ENCODE measurements at regions not wholly inside any gene's neighbourhood (a gene's known extent, or its start where the extent isn't known, plus 50 kb on each side); places are given as distances from the start of the nearest gene placed in this dataset.
A peak's percentile ranks its signal among the peaks of the same experiment; 100 is the strongest.

DNA sequence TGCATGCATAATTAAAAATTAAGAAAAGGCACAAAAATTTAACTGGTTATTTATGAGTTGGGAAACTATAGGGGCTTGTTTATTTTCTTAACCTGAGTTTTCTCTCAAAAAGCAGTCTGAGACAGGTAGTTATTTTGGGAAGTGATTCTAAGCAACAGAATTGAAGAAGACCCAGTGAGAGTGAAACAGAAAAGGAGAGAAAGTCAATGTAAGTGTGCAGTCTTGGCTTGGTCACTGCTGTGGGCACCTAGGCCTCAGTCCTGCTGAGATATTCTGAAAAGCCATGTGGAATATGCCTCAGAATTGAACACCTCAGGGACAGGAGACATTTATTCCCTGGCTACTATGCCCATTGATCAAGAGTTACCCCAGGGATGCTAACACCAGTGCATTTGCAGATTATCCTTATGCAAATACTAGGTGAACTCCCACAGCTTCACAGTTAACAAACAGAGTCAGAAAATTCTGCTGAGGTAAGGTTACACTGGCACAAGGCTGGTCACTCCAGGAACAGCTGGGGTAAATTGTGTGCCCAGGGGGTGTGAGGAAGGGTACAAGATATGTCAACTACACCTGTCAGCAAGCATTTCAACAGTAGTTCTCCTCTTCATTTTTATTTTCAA is 222.7 kb downstream of the EFHB start:
- DNase-seq, result no peak

GRCh38 chr3:19702416-19703078 is 231.5 kb downstream of the EFHB start:
- no peak for DNase-seq

GRCh38 chr3:19688767-19689166 is 245.2 kb downstream of the EFHB start:
- no peak for DNase-seq

- no peak for DNase-seq
These were observed 265.9 kb downstream of the EFHB start for GRCh38 chr3:19668163-19668562.

DNA sequence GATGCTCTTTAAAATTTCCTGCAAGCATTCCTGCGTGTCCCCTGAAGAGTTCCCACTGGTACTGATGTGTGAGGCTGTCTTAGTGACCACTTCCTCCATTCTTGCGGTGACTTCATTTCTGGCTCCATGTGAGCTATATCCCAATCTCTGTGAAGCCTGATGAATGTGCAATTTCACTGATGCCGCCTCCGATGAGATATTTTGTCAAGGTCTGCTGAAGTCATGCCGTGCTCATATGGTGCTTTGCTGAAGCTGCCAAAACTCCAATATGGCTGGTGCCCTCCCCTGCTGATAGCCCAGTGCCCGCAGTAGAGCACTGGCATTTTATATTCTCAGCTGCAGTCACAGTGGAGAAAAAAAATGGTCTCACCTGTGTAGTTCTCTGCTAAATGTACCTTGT is 271.5 kb downstream of the EFHB start:
- no peak for DNase-seq

- DNase-seq, result peak in 1 of 2 experiments; percentile 11
These were observed 281.7 kb downstream of the EFHB start for GRCh38 chr3:19652336-19652735.

DNA sequence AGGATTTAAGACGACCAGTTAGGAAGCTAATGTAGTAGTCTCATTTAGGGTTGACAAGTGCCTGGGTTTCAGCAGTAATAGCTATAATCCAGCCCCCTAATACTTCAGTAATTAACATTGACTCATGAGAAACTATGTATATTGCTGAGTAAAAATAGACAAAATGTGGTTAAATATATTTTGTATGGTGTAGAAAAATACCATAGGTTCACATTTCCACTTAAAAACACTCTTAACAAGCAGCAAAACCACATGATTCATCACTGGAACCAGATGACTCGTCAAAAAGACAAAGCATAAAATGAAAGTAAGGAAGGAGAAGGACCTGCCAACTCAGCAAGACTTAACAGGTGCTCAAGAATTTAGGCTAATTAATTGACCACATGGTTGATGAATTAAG is 288.9 kb downstream of the EFHB start:
- DNase-seq, result peak; percentile 65 to 75

GRCh38 chr3:19644405-19644804 is 289.6 kb downstream of the EFHB start:
- no peak for DNase-seq

- no peak for DNase-seq
These were observed 292.6 kb downstream of the EFHB start for GRCh38 chr3:19641408-19641807.

DNA sequence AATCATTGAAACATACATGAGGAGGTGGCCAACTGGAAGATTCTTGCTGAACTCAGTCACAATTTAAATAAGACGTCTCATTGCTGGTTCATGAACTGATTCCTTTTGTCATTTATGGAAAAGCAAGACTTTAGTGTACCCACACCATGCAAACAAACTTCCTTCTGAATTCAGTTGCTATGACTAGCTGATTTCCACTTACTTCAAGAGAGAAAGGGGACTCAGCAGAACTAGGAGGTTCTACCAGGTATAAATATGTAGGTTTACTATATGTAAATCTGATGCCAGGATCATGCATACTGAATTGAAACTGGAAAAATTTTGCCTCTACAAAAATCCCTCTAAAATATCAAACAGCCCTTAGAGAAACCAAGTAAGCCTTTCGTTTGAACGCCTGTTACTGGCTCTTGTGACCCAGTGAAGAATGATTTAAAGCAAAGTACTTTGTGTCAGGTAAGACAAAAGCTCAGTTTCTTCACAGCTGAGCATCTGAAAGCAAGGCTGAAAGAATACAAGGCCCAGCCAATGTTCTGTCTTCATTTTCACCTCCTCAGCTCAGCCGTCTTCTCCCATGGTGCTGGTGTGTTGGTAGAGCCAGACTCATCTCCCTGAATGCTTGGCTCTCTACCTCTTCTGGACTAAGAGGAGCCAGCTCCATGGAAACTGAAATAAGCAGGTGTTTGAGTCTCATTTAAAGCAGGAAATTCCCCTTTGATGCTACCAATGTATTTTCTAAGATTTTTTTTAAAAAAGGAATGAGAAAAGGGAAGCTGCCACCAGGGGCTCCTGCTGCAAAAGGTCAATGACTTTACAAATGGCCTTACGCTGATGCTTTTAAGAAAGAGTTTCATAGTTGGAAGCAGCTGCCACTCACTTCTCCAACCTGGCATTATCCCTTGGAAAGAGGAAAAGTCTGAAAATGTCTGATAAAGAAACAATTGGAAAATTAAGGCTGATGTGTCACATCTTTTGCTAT is 301.6 kb downstream of the EFHB start:
- no peak for DNase-seq

GRCh38 chr3:19598870-19599269 is 335.1 kb downstream of the EFHB start:
- no peak for DNase-seq

DNA sequence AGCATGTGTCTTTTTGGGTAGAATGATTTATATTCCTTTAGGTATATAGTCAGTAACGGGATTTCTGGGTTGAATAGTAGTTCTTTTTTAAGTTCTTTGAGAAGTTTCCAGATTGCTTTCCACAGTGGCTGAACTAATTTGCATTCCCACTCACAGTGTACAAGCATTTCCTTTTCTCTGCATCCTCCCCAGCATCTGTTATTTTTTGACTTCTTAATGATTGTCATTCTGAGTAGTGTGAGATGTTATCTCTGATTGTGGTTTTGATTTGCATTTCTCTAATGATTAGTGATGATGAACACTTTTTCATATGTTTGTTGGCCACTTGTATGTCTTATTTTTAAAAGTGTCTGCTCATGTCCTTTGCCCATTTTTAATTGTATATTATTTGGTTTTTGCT is 337.6 kb downstream of the EFHB start:
- DNase-seq, result no peak

GRCh38 chr3:19595884-19596283 is 338.1 kb downstream of the EFHB start:
- no peak for DNase-seq
